Parathyroid adenoma (tissue), 2 donors: ENCODE measurements at regions not wholly inside any gene's neighbourhood (a gene's known extent, or its start where the extent isn't known, plus 50 kb on each side); places are given as distances from the start of the nearest gene placed in this dataset.

Experiments
- H2AFZ ChIP-seq: fragments of 300-600 bp; sonication (generic); one replicate; pipeline ENCODE4 v1.7.0; 2017; ENCODE audit warnings: antibody characterized with exemption, mild to moderate bottlenecking
- H3K27ac ChIP-seq: fragments of 300-600 bp; sonication (generic); one replicate; pipeline ENCODE4 v1.7.0; 2017
- H3K27me3 ChIP-seq: fragments of 300-600 bp; sonication (generic); one replicate; pipeline ENCODE4 v1.7.0; 2017; ENCODE audit warnings: low read length; ENCODE audit not compliant: control insufficient read depth, insufficient read depth
- H3K36me3 ChIP-seq: fragments of 300-600 bp; sonication (generic); one replicate; pipeline ENCODE4 v1.7.0; 2017; ENCODE audit warnings: low read length; ENCODE audit not compliant: control insufficient read depth, insufficient read depth
- H3K4me1 ChIP-seq: fragments of 300-600 bp; sonication (generic); one replicate; pipeline ENCODE4 v1.7.0; 2017; ENCODE audit warnings: control low read depth
- H3K4me2 ChIP-seq: fragments of 300-600 bp; sonication (generic); one replicate; pipeline ENCODE4 v1.7.0; 2017; ENCODE audit warnings: low read length
- H3K4me3 ChIP-seq: fragments of 300-600 bp; sonication (generic); one replicate; pipeline ENCODE4 v1.7.0; 2017; ENCODE audit warnings: low read depth, low read length
- H3K79me2 ChIP-seq: fragments of 300-600 bp; sonication (generic); one replicate; pipeline ENCODE4 v1.7.0; 2017; ENCODE audit warnings: control low read depth
- H3K9ac ChIP-seq: fragments of 300-600 bp; sonication (generic); one replicate; pipeline ENCODE4 v1.7.0; 2017; ENCODE audit warnings: mild to moderate bottlenecking
- H3K9me3 ChIP-seq: fragments of 300-600 bp; sonication (generic); one replicate; pipeline ENCODE4 v1.7.0; 2017; ENCODE audit warnings: low read length; ENCODE audit not compliant: control insufficient read depth
- TF ChIP-seq, protein P1 (sequence below): fragments of 300-600 bp; sonication (generic); IDR thresholded peaks from one replicate; pipeline ENCODE4 v1.7.0; 2017; ENCODE audit warnings: antibody characterized with exemption, mild to moderate bottlenecking
- donor health status: primary hyperparathyroidism.

DNA sequence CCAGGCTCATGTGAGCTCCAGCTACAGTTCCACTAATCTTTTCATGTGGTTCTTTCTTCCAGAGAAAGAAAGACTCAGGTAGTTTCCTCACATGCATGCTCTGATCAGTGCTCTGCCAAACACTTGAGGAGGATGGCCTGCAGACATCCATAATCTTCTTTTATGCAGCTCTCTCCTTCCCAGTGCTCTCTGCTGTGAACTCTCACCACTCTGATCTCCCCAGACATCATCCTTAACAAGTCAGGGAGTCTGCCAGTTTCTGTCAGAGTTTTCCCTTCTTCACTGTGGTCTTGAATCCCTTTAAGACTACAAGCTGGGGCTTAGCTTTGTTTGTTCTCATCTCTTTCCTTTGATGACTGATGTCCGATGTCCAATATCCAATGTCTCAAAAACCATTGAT is 203.4 kb upstream of the PRKCQ start:
- Histone ChIP-seq H2AFZ (no peak overlapping the region), H3K9ac (no peak overlapping the region), H3K4me3 (no peak overlapping the region), H3K9me3 (no peaks in the 10 kb centered on the region), H3K79me2 (no peaks in the 10 kb centered on the region), H3K27me3 (no peaks in the 10 kb centered on the region), H3K4me2 (no peak overlapping the region), H3K27ac (no peak overlapping the region), H3K4me1 (no peaks in the 10 kb centered on the region), H3K36me3 (no peaks in the 10 kb centered on the region)
- TF ChIP-seq, protein P1, sequence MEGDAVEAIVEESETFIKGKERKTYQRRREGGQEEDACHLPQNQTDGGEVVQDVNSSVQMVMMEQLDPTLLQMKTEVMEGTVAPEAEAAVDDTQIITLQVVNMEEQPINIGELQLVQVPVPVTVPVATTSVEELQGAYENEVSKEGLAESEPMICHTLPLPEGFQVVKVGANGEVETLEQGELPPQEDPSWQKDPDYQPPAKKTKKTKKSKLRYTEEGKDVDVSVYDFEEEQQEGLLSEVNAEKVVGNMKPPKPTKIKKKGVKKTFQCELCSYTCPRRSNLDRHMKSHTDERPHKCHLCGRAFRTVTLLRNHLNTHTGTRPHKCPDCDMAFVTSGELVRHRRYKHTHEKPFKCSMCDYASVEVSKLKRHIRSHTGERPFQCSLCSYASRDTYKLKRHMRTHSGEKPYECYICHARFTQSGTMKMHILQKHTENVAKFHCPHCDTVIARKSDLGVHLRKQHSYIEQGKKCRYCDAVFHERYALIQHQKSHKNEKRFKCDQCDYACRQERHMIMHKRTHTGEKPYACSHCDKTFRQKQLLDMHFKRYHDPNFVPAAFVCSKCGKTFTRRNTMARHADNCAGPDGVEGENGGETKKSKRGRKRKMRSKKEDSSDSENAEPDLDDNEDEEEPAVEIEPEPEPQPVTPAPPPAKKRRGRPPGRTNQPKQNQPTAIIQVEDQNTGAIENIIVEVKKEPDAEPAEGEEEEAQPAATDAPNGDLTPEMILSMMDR = no peak

DNA sequence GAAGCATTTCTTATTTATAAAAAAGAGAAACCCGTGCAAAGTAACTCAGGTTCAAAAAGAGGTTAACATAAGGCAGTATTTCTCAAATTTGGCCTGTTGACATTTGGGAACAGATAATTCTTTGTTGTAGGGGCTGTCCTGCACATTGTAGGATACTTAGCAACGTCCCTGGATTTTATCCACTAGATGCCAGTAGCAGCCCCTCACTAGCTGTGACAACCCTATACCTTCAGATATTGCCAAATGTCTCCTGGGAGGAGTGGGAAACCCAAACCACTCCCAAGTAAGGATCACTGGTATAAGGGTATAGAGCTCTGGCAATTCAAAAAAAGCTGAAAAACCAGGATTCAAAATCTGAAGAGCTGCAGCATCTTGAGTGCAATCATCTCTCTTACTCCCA is 202.3 kb upstream of the PRKCQ start:
- Histone ChIP-seq H3K4me1 (no peaks in the 10 kb centered on the region), H3K9ac (no peak overlapping the region)

DNA sequence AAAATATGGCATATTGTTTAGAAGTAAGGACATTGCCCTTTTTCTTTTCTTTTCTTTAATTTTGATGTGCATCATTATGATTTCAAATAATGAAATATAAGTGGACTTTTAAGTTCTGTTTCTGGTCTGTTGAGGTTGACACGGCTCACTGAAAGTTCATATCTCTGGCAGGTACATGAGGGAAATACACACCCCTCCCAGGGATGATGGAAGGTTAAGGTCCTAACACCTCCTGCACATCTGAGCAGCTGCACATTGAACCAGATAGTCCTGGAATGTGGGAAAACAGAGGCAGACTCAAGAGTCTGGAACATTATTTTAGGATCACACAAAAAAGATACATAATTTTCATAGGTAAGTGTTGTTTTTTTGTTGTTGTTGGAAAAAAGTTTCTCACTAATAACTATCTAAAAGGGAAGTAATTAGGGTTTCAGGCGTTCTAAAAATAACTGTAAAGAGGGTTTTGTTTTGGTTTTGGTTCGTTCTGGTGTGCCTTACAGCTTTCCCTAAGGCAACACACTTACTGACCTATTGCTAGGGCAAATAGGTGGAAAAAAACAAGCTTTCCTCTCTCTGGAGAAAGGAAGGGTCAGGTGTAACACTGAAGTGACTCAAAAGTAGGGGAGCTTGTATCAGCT is 201.2 kb upstream of the PRKCQ start:
- TF ChIP-seq, protein P1 = no peak
- Histone ChIP-seq H2AFZ (no peak overlapping the region), H3K4me1 (no peaks in the 10 kb centered on the region), H3K4me3 (no peak overlapping the region), H3K36me3 (no peaks in the 10 kb centered on the region), H3K27me3 (no peaks in the 10 kb centered on the region), H3K9me3 (no peaks in the 10 kb centered on the region), H3K4me2 (no peak overlapping the region), H3K27ac (no peak overlapping the region), H3K79me2 (no peaks in the 10 kb centered on the region), H3K9ac (no peak overlapping the region)

More for the DNA sequence above, 202.3 kb upstream of the PRKCQ start:
- Histone ChIP-seq H3K9me3 (no peaks in the 10 kb centered on the region), H3K27ac (no peak overlapping the region), H3K36me3 (no peaks in the 10 kb centered on the region), H3K79me2 (no peaks in the 10 kb centered on the region), H3K4me2 (no peak overlapping the region), H3K4me3 (no peak overlapping the region), H3K27me3 (no peaks in the 10 kb centered on the region), H2AFZ (no peak overlapping the region)
- TF ChIP-seq, protein P1 = no peak

DNA sequence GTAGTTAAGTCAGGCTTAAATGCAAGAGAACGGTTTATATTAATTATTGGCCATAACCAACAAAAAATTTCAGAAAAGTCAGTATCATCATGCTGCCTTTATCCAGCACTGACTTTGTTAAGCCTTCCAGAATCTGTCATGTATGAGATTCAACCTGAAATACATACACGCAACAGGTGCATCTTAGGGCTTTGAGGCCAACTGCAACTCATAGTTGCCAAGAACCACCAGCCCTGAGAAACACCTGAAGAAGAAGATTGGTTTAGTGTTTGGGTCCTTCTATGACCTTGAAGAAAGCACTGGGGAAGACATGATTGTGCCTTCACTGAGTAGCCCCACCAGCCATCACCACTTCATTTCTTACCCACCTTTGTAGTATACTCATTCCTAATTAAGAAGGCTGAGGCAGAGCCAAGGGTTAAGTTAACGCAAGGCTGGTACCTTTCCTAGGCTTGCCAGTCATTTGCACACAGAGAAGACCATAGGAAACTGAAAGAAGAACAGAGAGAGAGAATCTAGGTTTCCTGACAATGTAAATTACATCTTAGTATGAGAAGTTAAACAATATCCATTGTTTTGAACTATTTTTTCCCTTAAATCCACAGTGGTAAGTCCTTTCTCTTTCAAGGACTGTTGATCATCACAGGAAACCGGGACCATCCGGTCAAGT is 200.1 kb upstream of the PRKCQ start:
- H3K4me3 ChIP-seq = no peak overlapping the region
- H3K36me3 ChIP-seq = no peaks in the 10 kb centered on the region
- H2AFZ ChIP-seq = no peak overlapping the region
- no peaks in the 10 kb centered on the region for H3K4me1 ChIP-seq
- no peak overlapping the region for H3K27ac ChIP-seq
- TF ChIP-seq, protein P1 = no peak
- H3K79me2 ChIP-seq = no peaks in the 10 kb centered on the region
- no peak overlapping the region for H3K9ac ChIP-seq
- H3K27me3 ChIP-seq = no peaks in the 10 kb centered on the region
- no peaks in the 10 kb centered on the region for H3K9me3 ChIP-seq
- no peak overlapping the region for H3K4me2 ChIP-seq
